ENCODE measurements at regions not wholly inside any gene's neighbourhood (a gene's known extent, or its start where the extent isn't known, plus 50 kb on each side); places are given as distances from the start of the nearest gene placed in this dataset.

DNA sequence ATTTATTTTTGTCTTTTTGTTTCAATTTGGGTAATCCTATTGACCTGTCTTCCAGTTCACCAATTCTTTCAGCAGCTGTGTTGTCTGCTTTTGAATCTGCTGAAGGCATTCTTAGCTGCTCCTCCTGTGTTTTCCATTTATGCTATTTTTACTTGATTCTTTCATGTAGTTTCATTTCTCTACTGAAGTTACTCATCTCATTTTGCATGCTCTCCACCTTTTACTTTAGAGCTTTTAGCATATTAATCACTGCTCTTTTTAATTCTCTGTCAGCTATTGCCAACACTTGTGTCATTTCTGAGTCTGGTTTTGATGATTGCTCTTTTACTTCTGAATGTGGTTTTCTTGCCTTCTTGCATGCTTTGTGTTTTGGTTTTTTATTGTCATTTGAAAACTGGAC lies 496.0 kb upstream of the CLINT1 start:
- CTCF ChIA-PET: no interaction called here
- TF ChIP-seq, protein P1, sequence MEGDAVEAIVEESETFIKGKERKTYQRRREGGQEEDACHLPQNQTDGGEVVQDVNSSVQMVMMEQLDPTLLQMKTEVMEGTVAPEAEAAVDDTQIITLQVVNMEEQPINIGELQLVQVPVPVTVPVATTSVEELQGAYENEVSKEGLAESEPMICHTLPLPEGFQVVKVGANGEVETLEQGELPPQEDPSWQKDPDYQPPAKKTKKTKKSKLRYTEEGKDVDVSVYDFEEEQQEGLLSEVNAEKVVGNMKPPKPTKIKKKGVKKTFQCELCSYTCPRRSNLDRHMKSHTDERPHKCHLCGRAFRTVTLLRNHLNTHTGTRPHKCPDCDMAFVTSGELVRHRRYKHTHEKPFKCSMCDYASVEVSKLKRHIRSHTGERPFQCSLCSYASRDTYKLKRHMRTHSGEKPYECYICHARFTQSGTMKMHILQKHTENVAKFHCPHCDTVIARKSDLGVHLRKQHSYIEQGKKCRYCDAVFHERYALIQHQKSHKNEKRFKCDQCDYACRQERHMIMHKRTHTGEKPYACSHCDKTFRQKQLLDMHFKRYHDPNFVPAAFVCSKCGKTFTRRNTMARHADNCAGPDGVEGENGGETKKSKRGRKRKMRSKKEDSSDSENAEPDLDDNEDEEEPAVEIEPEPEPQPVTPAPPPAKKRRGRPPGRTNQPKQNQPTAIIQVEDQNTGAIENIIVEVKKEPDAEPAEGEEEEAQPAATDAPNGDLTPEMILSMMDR (IDR thresholded peaks at IDR 0.05; ENCODE audit: insufficient read depth, low read length, missing control alignments): no peak
- no peak overlapping the region for H3K4me3 ChIP-seq (ENCODE audit: low read depth, low read length)
- DNase-seq (ENCODE audit: low read depth, low spot score): no peak
- POLR2A ChIA-PET: no interaction called here

DNA sequence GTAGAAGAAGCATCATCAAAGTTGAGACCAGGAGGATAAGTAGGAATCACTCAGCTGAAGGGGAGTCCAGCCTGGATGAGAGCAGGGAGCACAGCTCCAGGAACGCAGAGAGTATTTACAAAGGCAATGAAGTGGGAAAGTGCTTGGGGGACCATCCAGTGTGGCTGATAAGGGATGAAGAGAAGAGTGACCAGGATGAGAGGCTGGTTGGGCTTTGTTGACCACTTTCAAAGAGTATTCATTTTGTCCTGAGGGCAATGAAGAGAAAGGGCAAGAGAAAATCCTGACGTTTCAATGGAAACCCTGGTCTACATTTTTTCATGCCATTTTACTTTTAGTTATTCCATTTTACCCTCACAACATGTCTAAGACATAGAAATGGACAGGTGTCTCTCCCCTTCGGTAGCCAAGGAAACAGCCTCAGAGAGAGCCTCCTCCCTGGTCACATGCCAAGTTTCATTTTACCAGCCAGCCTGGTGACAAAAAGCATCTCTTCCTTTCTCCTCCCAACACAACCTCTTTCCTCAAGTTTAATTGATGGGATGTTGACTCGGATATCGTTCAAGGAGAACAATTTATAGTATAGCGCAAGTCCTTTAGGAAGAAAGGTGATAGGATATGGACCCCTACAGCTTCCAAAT lies 492.7 kb upstream of the CLINT1 start:
- ChIA-PET POLR2A (no interaction called here), CTCF (no interaction called here)
- TF ChIP-seq, protein P1 (IDR thresholded peaks at IDR 0.05; ENCODE audit: insufficient read depth, low read length, missing control alignments): no peak
- no peak for DNase-seq (ENCODE audit: low read depth, low spot score)
- H3K4me3 ChIP-seq (ENCODE audit: low read depth, low read length): no peak overlapping the region

DNA sequence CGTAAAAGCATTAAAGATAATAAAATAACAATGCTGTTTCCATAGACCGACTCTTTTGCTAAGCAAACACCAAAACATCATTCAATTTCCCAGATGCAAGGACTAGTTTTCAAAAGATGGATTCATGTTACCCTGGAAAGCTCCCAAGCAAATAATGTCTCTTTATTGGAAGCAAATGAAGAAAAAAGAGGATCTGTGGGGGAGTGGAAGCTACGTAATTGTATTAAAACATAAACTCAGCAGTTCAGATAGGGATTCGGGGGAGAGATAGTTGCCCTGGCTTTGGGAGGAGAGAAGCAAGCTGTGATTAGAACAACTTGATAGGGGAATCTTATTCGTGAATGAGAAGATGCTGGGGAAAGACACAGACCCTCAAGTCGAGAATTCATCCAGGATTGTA lies 491.0 kb upstream of the CLINT1 start:
- no peak overlapping the region for H3K4me3 ChIP-seq (ENCODE audit: low read depth, low read length)
- no peak for DNase-seq (ENCODE audit: low read depth, low spot score)
- TF ChIP-seq, protein P1 (IDR thresholded peaks at IDR 0.05; ENCODE audit: insufficient read depth, low read length, missing control alignments): no peak
- CTCF ChIA-PET: interaction anchor here (1.1 kb wide), 1 partner anchor 9 kb away, joined by 3 read pairs; no protein-coding TSS in a partner anchor
- POLR2A ChIA-PET: no interaction called here

DNA sequence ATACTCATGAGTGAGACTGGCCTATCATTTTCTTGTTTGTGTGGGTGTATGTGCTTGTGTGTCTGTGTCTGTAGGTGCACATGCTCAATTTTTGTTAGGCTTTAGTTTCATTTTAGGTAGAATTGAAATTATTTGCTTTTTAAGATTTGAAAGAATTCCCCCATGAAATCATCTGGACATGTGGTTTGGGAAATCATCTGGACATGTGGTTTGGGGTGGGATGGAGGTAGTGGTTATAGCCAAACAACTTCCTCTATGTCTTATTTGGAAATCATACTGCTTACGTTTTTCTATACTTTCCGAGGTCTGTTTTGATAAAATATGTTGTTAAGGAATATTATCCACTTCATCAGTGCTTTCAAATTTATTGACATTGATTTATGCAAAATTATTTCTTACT lies 485.4 kb upstream of the CLINT1 start:
- DNase-seq (ENCODE audit: low read depth, low spot score): no peak
- no peak overlapping the region for H3K4me3 ChIP-seq (ENCODE audit: low read depth, low read length)
- CTCF ChIA-PET: no interaction called here
- TF ChIP-seq, protein P1 (IDR thresholded peaks at IDR 0.05; ENCODE audit: insufficient read depth, low read length, missing control alignments): no peak
- POLR2A ChIA-PET: no interaction called here

DNA sequence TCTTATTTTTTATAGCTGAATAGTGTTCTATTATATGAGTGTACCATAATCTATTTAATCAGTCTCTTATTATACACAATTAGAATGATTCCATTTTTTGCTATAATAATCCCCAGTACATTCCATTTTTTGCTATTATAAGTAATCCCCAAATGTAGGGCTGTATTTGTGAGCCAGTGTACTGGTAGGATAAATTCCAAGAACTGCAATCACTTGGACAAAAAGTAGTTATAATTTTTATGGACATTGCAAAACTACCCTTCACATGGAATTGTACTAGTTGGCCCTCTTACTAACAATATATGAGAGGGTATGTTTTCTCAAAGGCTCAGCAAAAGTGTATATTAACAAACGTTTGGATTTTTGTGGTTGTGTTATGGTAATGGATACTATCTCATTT lies 481.7 kb upstream of the CLINT1 start:
- TF ChIP-seq, protein P1 (IDR thresholded peaks at IDR 0.05; ENCODE audit: insufficient read depth, low read length, missing control alignments): no peak
- DNase-seq (ENCODE audit: low read depth, low spot score): no peak
- CTCF ChIA-PET: interaction anchor here (1.1 kb wide), 1 partner anchor 10 kb away, joined by 3 read pairs; no protein-coding TSS in a partner anchor
- H3K4me3 ChIP-seq (ENCODE audit: low read depth, low read length): no peak overlapping the region
- POLR2A ChIA-PET: no interaction called here

DNA sequence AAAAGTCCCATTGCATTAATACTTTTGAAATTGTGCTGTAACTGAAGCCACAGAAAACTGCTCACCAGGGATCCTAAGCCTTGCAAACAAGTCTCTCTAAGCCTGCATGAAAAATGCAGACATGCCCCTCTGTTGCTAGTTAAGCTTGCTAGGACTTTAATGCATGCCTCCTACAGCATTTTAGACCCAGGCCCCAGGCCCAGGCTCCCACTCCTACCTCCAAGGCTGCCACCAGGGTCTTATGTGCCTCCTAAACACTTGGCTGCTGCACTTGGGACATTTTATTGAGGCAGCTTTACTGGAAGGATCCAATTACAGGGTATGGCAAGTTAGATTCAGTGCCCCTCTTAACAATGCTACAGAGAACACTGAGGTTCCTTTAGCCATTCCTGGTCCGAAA lies 467.3 kb upstream of the CLINT1 start:
- ChIA-PET POLR2A (no interaction called here), CTCF (no interaction called here)
- H3K4me3 ChIP-seq (ENCODE audit: low read depth, low read length): no peak overlapping the region
- TF ChIP-seq, protein P1 (IDR thresholded peaks at IDR 0.05; ENCODE audit: insufficient read depth, low read length, missing control alignments): no peak
- DNase-seq (ENCODE audit: low read depth, low spot score): no peak
